Fibroblast of peridontal ligament (primary cell): ENCODE measurements at regions not wholly inside any gene's neighbourhood (a gene's known extent, or its start where the extent isn't known, plus 50 kb on each side); places are given as distances from the start of the nearest gene placed in this dataset.
"Not testable (repeated sequence)": the region's sequence is repeated elsewhere in the genome, so short reads cannot be mapped to it uniquely, and the experiment has no call there.

Experiments used
- DNase-seq: peaks from one replicate; pipeline ENCODE4 v3.0.0-alpha.2; 2010; ENCODE audit errors: extremely low read depth

DNA sequence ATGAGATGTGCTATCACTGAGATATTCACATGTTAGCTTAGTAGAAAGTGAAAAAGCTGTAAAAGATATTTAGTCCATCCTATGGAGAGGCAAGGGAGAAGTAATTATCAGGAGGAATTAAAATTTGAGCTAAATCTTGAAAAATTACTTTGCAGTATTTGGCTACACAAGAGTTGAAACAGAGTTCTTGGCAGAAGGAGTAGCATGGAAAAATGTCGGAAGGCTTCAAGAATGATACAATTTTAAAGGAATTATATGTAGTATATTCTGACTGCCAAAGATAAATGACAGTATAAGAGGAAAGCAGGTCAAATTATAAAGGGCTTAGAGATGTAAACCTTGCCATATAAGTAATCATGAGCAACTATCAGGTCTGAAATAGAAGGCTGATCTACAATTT is 518.9 kb downstream of the BRINP3 start:
- peak; percentile 5 for DNase-seq

DNA sequence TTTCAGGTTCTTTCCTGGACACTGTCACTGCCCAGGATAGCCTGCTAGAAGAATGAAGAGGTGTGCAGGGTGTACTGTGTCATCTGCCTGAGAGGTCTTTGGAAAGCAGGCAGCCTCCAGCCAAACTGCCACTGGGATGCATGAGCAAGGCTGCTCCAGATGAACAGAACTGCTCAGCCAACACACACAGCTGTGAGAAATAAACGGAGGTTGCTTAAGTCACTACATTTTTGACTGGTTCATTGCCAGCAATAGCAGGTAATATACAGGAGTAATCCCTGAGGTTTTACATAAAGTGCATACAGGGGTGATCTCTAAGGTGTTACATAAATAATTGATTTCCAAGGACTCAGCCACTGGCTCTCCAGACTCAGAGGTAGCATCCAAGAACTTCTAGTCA is 516.9 kb downstream of the BRINP3 start:
- DNase-seq = peak; percentile 30

DNA sequence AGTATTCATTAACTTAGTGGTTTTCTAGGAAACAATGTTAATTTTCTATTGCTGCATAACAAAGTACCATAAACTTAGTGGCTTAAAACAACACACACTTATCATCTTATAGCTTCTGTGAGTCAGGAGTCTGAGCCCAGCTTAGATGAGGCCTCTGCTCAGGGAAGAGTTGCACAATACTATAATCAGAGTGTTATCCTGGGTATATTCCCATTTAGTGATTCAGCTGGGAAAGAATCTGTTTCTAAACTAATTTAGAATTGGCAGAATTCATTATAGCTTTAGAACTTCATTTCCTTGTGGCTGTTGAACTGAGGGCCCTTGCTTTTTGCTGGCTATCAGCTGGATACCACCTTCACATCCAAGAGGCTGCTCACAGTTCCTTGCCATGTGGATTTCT is 515.5 kb downstream of the BRINP3 start:
- peak; percentile 95 for DNase-seq

GRCh38 chr1:189970331-189971230 is 507.1 kb downstream of the BRINP3 start:
- no peak for DNase-seq

- no peak for DNase-seq
Observed at GRCh38 chr1:189971656-189972055, 506.0 kb downstream of the BRINP3 start.

DNA sequence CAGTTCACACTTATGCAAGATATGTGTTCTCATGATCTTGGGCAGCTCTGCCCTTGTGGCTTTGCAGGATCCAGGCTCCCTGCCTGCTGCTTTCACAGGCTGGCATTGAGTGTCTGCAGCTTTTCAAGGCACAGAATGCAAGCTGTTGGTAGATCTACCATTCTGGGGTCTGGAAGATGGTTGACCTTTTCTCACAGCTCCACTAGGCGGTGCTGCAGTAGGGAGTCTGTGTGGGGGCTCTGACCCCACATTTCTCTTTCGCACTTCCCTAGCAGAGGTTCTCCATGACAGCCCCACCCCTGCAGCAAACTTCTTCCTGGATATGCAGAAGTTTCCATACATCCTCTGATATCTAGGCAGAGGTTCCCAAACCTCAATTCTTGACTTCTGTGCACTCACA is 500.5 kb downstream of the BRINP3 start:
- DNase-seq = no peak

DNA sequence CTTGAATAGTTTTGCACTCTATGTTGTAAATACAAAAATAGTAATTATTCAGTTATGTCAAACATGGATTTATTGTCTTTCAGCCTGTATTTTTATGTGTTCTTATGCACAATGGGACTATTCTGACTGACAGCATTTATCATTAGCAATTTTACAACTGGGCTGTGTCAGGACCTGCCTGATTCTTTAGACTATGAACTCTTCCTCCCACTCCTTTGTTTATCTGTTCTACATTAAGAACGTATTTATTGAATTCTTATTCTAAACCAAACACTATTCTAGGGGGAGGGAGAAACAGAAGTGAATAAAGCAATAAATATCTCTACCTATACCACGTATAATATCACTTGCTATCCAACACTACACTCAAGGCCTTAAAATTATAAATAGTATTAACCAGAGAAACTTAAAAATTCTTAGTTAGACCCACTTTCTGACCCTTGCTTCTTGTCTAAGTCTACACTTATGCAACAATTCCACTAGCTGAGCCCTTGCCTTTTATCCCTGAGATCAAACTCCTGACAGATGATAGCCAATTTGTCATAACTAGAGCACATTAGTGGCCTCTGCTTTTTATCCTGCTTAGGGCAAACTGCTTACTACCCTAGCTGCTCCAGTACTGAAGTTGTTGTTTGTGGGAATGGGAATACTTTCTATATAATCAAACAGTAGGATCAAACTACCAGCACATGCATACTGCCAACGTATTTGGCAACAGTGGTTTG is 494.3 kb downstream of the BRINP3 start:
- no peak for DNase-seq

DNA sequence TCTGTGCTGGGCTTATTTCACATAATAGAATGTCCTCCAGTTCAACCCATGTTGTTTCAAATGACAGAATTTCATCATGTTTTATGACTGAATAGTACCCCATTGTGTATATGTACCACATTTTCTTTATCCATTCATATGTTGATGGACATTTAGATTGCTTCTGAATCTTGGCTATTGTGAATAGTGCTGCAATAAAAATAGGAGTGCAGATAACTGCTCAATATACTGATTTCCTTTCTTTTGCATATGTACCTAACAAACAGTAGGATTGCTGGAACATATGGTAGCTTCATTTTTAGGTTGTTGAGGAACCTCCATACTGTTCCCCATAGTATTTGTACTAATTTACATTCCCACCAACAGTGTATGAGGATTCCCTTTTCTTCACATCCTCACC is 491.1 kb downstream of the BRINP3 start:
- DNase-seq = no peak

GRCh38 chr1:189987509-189987908 is 490.2 kb downstream of the BRINP3 start:
- DNase-seq = no peak

GRCh38 chr1:189992856-189993255 is 484.8 kb downstream of the BRINP3 start:
- no peak for DNase-seq

GRCh38 chr1:190000365-190000872 is 477.2 kb downstream of the BRINP3 start:
- DNase-seq = no peak

- DNase-seq = peak; percentile 43
Observed at GRCh38 chr1:190001187-190001586, 476.5 kb downstream of the BRINP3 start.

DNA sequence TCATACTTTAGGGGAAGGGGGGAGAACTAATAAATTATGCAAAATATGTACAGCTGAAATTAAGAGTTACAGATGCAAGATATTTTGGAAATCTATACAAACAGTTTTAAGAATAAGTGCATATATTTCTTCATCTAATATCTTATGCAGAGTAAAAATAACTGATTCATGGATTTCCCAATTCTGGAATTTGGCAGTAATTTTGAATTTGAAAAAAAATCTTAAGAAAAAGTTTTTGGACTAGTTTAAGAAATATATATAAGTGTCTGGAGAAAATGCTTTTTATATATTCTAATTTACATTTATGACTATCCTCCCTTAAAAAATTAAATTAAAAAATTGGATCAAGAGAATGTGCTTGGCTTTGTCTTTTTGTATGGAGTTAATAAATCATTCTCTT is 474.3 kb downstream of the BRINP3 start:
- peak; percentile 47 for DNase-seq

DNA sequence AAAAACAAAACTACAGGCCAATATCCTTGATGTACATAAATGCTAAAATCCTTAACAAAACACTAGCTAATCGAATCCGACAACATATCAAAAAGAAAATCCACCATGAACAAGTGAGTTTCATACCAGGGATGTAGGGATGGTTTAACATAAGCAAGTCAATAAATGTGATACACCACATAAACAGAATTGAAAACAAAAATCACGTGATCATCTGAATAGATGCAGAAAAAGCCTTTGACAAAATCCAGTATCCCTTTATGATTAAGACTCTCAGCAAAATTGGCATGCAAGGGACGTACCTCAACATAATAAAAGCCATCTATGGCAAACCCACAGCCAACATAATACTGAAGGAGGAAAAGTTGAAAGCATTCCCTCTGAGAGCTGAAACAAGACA is 466.1 kb downstream of the BRINP3 start:
- no peak for DNase-seq

DNA sequence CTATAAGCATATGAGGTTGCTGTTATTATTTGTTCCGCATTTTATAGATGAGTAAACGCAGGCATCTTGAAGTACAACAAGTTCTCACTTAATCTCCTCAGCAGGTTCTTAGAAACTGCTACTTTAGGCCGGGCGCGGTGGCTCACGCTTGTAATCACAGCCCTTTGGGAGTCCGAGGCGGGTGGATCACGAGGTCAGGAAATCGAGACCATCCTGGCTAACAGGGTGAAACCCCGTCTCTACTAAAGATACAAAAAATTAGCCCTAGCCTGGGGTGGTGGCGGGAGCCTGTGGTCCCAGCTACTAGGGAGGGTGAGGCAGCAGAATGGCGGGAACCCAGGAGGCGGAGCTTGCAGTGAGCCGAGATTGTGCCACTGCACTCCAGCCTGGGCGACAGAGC is 458.5 kb downstream of the BRINP3 start:
- DNase-seq = not testable (repeated sequence)

- DNase-seq = no peak
Observed at GRCh38 chr1:190019717-190020116, 457.9 kb downstream of the BRINP3 start.

- no peak for DNase-seq
Observed at GRCh38 chr1:190022709-190023108, 455.0 kb downstream of the BRINP3 start.

GRCh38 chr1:190029441-190029840 is 448.2 kb downstream of the BRINP3 start:
- peak; percentile 23 for DNase-seq

GRCh38 chr1:190043655-190044054 is 434.0 kb downstream of the BRINP3 start:
- DNase-seq = no peak

GRCh38 chr1:190046231-190046630 is 431.4 kb downstream of the BRINP3 start:
- DNase-seq = no peak
